OCI-LY1 (cell line): ENCODE measurements at regions not wholly inside any gene's neighbourhood (a gene's known extent, or its start where the extent isn't known, plus 50 kb on each side); places are given as distances from the start of the nearest gene placed in this dataset.
"Not testable (repeated sequence)": the region's sequence is repeated elsewhere in the genome, so short reads cannot be mapped to it uniquely, and the experiment has no call there.

Source experiments
- H2AFZ ChIP-seq: fragments of 200-600 bp; sonication (generic), shearing (Covaris generic); 2 replicates; pipeline ENCODE4 v1.6.0; 2014; ENCODE audit warnings: antibody characterized with exemption, mild to moderate bottlenecking, low read length
- H3F3A ChIP-seq: fragments of 200-600 bp; sonication (generic), shearing (Covaris generic); 2 replicates; pipeline ENCODE4 v1.6.0; 2014; ENCODE audit warnings: mild to moderate bottlenecking, antibody characterized with exemption, low read length, moderate library complexity; ENCODE audit not compliant: insufficient read depth
- H3K27ac ChIP-seq: fragments of 200-600 bp; sonication (generic); 2 replicates; pipeline ENCODE4 v1.5.1; 2014; ENCODE audit warnings: low read length, mixed run types, mild to moderate bottlenecking, low read depth; ENCODE audit not compliant: poor library complexity, severe bottlenecking
- H3K27me3 ChIP-seq: fragments of 200-600 bp; sonication (generic); 2 replicates; pipeline ENCODE4 v1.6.0; 2014; ENCODE audit warnings: antibody characterized with exemption, mild to moderate bottlenecking, low read length, moderate library complexity; ENCODE audit not compliant: insufficient read depth
- H3K36me3 ChIP-seq: fragments of 200-600 bp; sonication (generic); 2 replicates; pipeline ENCODE4 v1.6.1; 2014; ENCODE audit warnings: mild to moderate bottlenecking, antibody characterized with exemption, low read length, moderate library complexity, mixed read lengths; ENCODE audit not compliant: insufficient read depth
- H3K4me1 ChIP-seq: fragments of 200-600 bp; sonication (generic); 2 replicates; pipeline ENCODE4 v1.5.1; 2014; ENCODE audit warnings: mild to moderate bottlenecking, low read length, moderate library complexity; ENCODE audit not compliant: insufficient read depth, severe bottlenecking
- H3K4me2 ChIP-seq: fragments of 200-600 bp; sonication (generic), shearing (Covaris generic); 2 replicates; pipeline ENCODE4 v1.6.1; 2014; ENCODE audit warnings: low read length
- H3K4me3 ChIP-seq: fragments of 200-600 bp; sonication (generic); 2 replicates; pipeline ENCODE4 v1.5.1; 2014; ENCODE audit warnings: low read length, low read depth, mild to moderate bottlenecking, mixed read lengths; ENCODE audit not compliant: poor library complexity, severe bottlenecking
- H3K79me2 ChIP-seq: fragments of 200-600 bp; shearing (Covaris generic); 2 replicates; pipeline ENCODE4 v1.6.1; 2016; ENCODE audit warnings: mixed run types, low read length, mixed read lengths; ENCODE audit not compliant: insufficient read depth
- H3K9ac ChIP-seq: fragments of 200-600 bp; sonication (generic), shearing (Covaris generic); 2 replicates; pipeline ENCODE4 v1.6.1; 2014; ENCODE audit warnings: mild to moderate bottlenecking, low read length, mixed read lengths
- H3K9me2 ChIP-seq: fragments of 200-600 bp; sonication (generic), shearing (Covaris generic); 2 replicates; pipeline ENCODE4 v1.6.1; 2014; ENCODE audit warnings: low read depth, mild to moderate bottlenecking, low read length, mixed read lengths
- H3K9me3 ChIP-seq: fragments of 200-600 bp; shearing (Covaris generic); 2 replicates; pipeline ENCODE4 v1.6.1; 2014; ENCODE audit warnings: low read length, mixed read lengths
- H4K20me1 ChIP-seq: fragments of 200-600 bp; sonication (generic), shearing (Covaris generic); 2 replicates; pipeline ENCODE4 v1.6.0; 2016; ENCODE audit warnings: mild to moderate bottlenecking, low read length; ENCODE audit not compliant: insufficient read depth
- EZH2 ChIP-seq: fragments of 200-600 bp; sonication (generic), shearing (Covaris generic); IDR thresholded peaks from 2 replicates; pipeline ENCODE4 v1.8.0; 2017; ENCODE audit warnings: borderline replicate concordance, mixed run types, mild to moderate bottlenecking, antibody characterized with exemption, low read length, moderate library complexity, mixed read lengths
- TF ChIP-seq, protein P1 (sequence below): fragments of 200-600 bp; sonication (generic), shearing (Covaris generic); IDR thresholded peaks from 2 replicates; pipeline ENCODE4 v1.5.1; 2017; ENCODE audit warnings: mild to moderate bottlenecking, antibody characterized with exemption, low read length, moderate library complexity, mixed read lengths

GRCh38 chr2:142395291-142395690 is 264.5 kb upstream of the LRP1B start:
- no peaks in the 10 kb centered on the region for H3K36me3 ChIP-seq
- no peak overlapping the region for H3K4me2 ChIP-seq
- no peaks in the 10 kb centered on the region for H3K79me2 ChIP-seq
- H3K27me3 ChIP-seq, result no peaks in the 10 kb centered on the region
- H3K9me3 ChIP-seq, result no peaks in the 10 kb centered on the region
- no peaks in the 10 kb centered on the region for H4K20me1 ChIP-seq
- no peaks in the 10 kb centered on the region for H3F3A ChIP-seq
- H3K9me2 ChIP-seq, result no peaks in the 10 kb centered on the region
- H2AFZ ChIP-seq, result no peak overlapping the region
- H3K4me3 ChIP-seq, result no peak overlapping the region
- H3K4me1 ChIP-seq, result no peaks in the 10 kb centered on the region
- no peak overlapping the region for H3K27ac ChIP-seq
- H3K9ac ChIP-seq, result no peak overlapping the region
- TF ChIP-seq, protein P1, sequence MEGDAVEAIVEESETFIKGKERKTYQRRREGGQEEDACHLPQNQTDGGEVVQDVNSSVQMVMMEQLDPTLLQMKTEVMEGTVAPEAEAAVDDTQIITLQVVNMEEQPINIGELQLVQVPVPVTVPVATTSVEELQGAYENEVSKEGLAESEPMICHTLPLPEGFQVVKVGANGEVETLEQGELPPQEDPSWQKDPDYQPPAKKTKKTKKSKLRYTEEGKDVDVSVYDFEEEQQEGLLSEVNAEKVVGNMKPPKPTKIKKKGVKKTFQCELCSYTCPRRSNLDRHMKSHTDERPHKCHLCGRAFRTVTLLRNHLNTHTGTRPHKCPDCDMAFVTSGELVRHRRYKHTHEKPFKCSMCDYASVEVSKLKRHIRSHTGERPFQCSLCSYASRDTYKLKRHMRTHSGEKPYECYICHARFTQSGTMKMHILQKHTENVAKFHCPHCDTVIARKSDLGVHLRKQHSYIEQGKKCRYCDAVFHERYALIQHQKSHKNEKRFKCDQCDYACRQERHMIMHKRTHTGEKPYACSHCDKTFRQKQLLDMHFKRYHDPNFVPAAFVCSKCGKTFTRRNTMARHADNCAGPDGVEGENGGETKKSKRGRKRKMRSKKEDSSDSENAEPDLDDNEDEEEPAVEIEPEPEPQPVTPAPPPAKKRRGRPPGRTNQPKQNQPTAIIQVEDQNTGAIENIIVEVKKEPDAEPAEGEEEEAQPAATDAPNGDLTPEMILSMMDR, result no peak
- TF ChIP-seq EZH2, result no peak

DNA sequence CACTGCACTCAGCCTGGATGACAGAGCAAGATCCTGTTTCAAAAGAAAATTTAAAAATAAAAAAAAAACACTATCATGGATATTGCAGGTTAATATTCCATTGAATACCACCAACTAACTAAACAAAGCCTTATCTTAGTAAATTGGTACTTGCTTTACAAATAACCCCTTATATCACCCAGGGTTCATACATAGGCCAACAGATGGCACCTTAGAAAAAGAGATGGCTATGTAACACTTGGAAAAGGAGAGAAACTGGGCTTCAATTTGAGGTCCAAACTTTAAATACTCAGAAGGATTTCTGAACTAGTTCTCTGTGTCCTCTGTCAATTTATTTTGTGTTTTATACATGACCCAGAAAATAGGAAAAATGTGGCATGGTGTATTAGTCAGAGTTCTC is 249.6 kb upstream of the LRP1B start:
- H3K9me3 ChIP-seq, result no peaks in the 10 kb centered on the region
- no peaks in the 10 kb centered on the region for H3K79me2 ChIP-seq
- H3K9ac ChIP-seq, result no peak overlapping the region
- TF ChIP-seq EZH2, result no peak
- TF ChIP-seq, protein P1, result no peak
- H3K4me3 ChIP-seq, result no peak overlapping the region
- H3K4me1 ChIP-seq, result no peaks in the 10 kb centered on the region
- no peaks in the 10 kb centered on the region for H4K20me1 ChIP-seq
- H3F3A ChIP-seq, result no peaks in the 10 kb centered on the region
- H3K27ac ChIP-seq, result no peak overlapping the region
- no peak overlapping the region for H3K4me2 ChIP-seq
- no peaks in the 10 kb centered on the region for H3K27me3 ChIP-seq
- no peaks in the 10 kb centered on the region for H3K9me2 ChIP-seq
- H2AFZ ChIP-seq, result no peak overlapping the region
- no peaks in the 10 kb centered on the region for H3K36me3 ChIP-seq

DNA sequence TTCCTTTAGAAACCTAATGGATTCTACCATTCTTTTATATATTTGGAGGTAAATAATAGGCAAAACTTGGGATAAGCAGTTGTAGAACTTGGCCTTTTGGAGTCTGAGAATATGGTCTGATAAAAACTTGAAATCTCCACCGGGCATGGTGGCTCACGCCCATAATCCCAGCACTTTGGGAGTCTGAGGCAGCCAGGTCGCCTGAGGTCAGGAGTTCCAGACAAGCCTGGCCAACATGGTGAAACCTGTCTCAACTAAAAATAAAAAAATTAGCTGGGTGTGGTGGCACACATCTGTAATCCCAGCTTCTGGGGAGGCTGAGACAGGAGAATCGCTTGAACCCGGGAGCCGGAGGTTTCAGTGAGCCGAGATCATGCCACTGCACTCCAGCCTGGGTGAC is 231.3 kb upstream of the LRP1B start:
- not testable (repeated sequence) for H3K79me2 ChIP-seq, H4K20me1 ChIP-seq, H3K4me1 ChIP-seq, H3K9me2 ChIP-seq, H3K36me3 ChIP-seq, H3K4me3 ChIP-seq, H3K27ac ChIP-seq, H3K4me2 ChIP-seq, H3K9ac ChIP-seq, H3K27me3 ChIP-seq, H3F3A ChIP-seq, H3K9me3 ChIP-seq, H2AFZ ChIP-seq

DNA sequence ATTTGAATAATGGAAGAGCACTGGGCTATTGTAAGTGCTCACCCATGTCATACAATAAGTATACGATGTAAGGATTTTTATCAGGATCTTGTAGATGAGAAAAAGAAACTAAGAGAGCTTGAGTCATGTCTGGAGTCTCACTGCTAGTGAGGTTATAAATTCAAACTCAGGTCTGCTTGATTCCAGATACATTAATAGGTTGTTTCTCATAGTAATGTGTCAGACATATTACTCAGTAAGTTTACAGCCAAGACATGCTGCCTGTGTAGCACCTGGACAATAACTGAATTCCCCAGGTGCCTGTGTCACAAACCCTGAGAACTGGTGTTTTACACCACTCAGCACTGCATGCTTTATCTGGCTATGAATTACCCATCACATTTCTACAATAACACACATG is 216.9 kb upstream of the LRP1B start:
- no peaks in the 10 kb centered on the region for H3K9me2 ChIP-seq
- no peak overlapping the region for H3K9ac ChIP-seq
- H3K27me3 ChIP-seq, result no peaks in the 10 kb centered on the region
- H3K4me1 ChIP-seq, result no peaks in the 10 kb centered on the region
- H3K9me3 ChIP-seq, result no peaks in the 10 kb centered on the region
- no peaks in the 10 kb centered on the region for H3F3A ChIP-seq
- no peak overlapping the region for H3K27ac ChIP-seq
- H2AFZ ChIP-seq, result no peak overlapping the region
- no peaks in the 10 kb centered on the region for H3K36me3 ChIP-seq
- H3K4me3 ChIP-seq, result no peak overlapping the region
- H3K79me2 ChIP-seq, result no peaks in the 10 kb centered on the region
- H3K4me2 ChIP-seq, result no peak overlapping the region
- TF ChIP-seq, protein P1, result no peak
- no peak for TF ChIP-seq EZH2
- H4K20me1 ChIP-seq, result no peaks in the 10 kb centered on the region
